ENCODE measurements at regions not wholly inside any gene's neighbourhood (a gene's known extent, or its start where the extent isn't known, plus 50 kb on each side); places are given as distances from the start of the nearest gene placed in this dataset.

DNA sequence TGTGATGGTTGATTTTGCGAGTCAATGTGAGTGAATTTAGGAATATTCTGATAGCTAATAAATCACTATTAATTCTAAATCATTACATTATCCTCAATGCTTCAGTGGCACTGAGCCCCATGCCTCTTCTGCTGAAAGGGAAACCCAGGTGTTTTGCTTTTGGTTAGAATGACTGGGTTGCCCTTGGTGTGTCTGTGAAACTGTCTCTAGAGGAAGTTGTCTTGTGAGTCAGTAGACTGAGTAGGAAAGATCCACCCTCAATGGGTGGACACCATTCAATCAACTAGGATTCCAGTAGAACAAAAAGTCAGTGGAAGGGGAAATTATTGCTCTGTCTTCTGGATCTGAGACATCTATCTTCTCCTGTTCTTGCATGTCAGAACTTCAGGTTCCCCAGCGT is 472.4 kb downstream of the ANKRD7 start:
- no peak overlapping the region for H3K27ac ChIP-seq (ENCODE audit: control insufficient read depth, insufficient read depth)
- intact Hi-C loops (cut with micrococcal nuclease; ENCODE audit: unreplicated experiment) (no loop called here), in situ Hi-C loops (cut with MboI) (no loop called here)
- H3K36me3 ChIP-seq (ENCODE audit: control insufficient read depth in 2 of 2, insufficient read depth in 2 of 2, low read length in 1 of 2): no peaks in the 10 kb centered on the region
- no peak overlapping the region for H3K9ac ChIP-seq (ENCODE audit: control insufficient read depth, insufficient read depth, low read length)
- H3K27me3 ChIP-seq (replicated peaks in 1 of 2; ENCODE audit: control insufficient read depth in 2 of 2, insufficient read depth in 2 of 2, low read length in 1 of 2): no peaks in the 10 kb centered on the region
- no peak overlapping the region for H2AFZ ChIP-seq (ENCODE audit: control insufficient read depth, low read depth, low read length)
- H3K79me2 ChIP-seq (ENCODE audit: control insufficient read depth, insufficient read depth, low read length): no peaks in the 10 kb centered on the region
- SMC1A ChIA-PET (ENCODE audit: uncharacterized antibody, unreplicated experiment): no interaction called here
- BruUV-seq (replicated peaks): no TSS peak
- FAIRE-seq: no peak
- H4K20me1 ChIP-seq (ENCODE audit: control insufficient read depth, insufficient read depth): no peaks in the 10 kb centered on the region
- RAD21 ChIA-PET (ENCODE audit: unreplicated experiment): no interaction called here
- no peak for DNase-seq (ENCODE audit: low read depth, low spot score)
- peak; percentile 35; the same call in 2 of the 3 replicates for ATAC-seq
- H3K4me1 ChIP-seq (ENCODE audit: control insufficient read depth, insufficient read depth, low read length): no peaks in the 10 kb centered on the region
- no peak overlapping the region for H3K4me2 ChIP-seq (ENCODE audit: control insufficient read depth, insufficient read depth)
- 42% methylated on average over 2 of the region's 2 CpGs for WGBS (ENCODE audit: insufficient coverage, insufficient replicate concordance, low lambda C conversion rate, missing lambda C conversion rate)
- POLR2A ChIA-PET: no interaction called here
- TF ChIP-seq FOXK2 (IDR thresholded peaks at IDR 0.05): no peak
- TF ChIP-seq RAD21 (IDR thresholded peaks at IDR 0.05; ENCODE audit: insufficient read depth, low read depth, low read length): no peak
- TF ChIP-seq EGR1 (IDR thresholded peaks at IDR 0.05; ENCODE audit: borderline replicate concordance in 1 of 2, low read depth in 2 of 2, low read length in 2 of 2): no peak
- TF ChIP-seq, protein P1, sequence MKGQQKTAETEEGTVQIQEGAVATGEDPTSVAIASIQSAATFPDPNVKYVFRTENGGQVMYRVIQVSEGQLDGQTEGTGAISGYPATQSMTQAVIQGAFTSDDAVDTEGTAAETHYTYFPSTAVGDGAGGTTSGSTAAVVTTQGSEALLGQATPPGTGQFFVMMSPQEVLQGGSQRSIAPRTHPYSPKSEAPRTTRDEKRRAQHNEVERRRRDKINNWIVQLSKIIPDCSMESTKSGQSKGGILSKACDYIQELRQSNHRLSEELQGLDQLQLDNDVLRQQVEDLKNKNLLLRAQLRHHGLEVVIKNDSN (IDR thresholded peaks at IDR 0.05; ENCODE audit: borderline replicate concordance, extremely low read length, insufficient read depth, low read depth, low read length): no peak
- no peak for TF ChIP-seq JUND (IDR thresholded peaks at IDR 0.05; ENCODE audit: low read depth, low read length)
- TF ChIP-seq, protein P2, sequence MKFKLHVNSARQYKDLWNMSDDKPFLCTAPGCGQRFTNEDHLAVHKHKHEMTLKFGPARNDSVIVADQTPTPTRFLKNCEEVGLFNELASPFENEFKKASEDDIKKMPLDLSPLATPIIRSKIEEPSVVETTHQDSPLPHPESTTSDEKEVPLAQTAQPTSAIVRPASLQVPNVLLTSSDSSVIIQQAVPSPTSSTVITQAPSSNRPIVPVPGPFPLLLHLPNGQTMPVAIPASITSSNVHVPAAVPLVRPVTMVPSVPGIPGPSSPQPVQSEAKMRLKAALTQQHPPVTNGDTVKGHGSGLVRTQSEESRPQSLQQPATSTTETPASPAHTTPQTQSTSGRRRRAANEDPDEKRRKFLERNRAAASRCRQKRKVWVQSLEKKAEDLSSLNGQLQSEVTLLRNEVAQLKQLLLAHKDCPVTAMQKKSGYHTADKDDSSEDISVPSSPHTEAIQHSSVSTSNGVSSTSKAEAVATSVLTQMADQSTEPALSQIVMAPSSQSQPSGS (IDR thresholded peaks at IDR 0.05; ENCODE audit: low read length): no peak
- TF ChIP-seq CHD2 (IDR thresholded peaks at IDR 0.05; ENCODE audit: borderline replicate concordance, low read depth, low read length): no peak
- TF ChIP-seq, protein P3, sequence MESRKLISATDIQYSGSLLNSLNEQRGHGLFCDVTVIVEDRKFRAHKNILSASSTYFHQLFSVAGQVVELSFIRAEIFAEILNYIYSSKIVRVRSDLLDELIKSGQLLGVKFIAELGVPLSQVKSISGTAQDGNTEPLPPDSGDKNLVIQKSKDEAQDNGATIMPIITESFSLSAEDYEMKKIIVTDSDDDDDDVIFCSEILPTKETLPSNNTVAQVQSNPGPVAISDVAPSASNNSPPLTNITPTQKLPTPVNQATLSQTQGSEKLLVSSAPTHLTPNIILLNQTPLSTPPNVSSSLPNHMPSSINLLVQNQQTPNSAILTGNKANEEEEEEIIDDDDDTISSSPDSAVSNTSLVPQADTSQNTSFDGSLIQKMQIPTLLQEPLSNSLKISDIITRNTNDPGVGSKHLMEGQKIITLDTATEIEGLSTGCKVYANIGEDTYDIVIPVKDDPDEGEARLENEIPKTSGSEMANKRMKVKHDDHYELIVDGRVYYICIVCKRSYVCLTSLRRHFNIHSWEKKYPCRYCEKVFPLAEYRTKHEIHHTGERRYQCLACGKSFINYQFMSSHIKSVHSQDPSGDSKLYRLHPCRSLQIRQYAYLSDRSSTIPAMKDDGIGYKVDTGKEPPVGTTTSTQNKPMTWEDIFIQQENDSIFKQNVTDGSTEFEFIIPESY (IDR thresholded peaks at IDR 0.05): no peak
- no peak for TF ChIP-seq PAX5 (IDR thresholded peaks at IDR 0.05; ENCODE audit: borderline replicate concordance, low read depth, low read length)
- TF ChIP-seq CREM (IDR thresholded peaks at IDR 0.05; ENCODE audit: low read depth): no peak
- TF ChIP-seq HDGF (IDR thresholded peaks at IDR 0.05): no peak
- H3K9me3 ChIP-seq (replicated peaks; ENCODE audit: control insufficient read depth, insufficient read depth, low read length): no peaks in the 10 kb centered on the region
- CTCF ChIA-PET: no interaction called here
- H3K4me3 ChIP-seq: no peak overlapping the region
